H1 (cell line): ENCODE measurements at regions not wholly inside any gene's neighbourhood (a gene's known extent, or its start where the extent isn't known, plus 50 kb on each side); places are given as distances from the start of the nearest gene placed in this dataset.

Experiments used
- CTCF ChIA-PET: fragments of 300-600 bp; sonication (Branson Sonifier 250); formaldehyde crosslinking; loops from one replicate; lab custom pipeline; 2021; ENCODE audit not compliant: partially characterized antibody; lab: Charles Lee
- POLR2A ChIA-PET: fragments of 300-600 bp; sonication (Branson Sonifier 250); formaldehyde crosslinking; loops from one replicate; lab custom pipeline; 2021; ENCODE audit warnings: inconsistent platforms; ENCODE audit not compliant: partially characterized antibody; lab: Charles Lee
- DNase-seq, 2 experiments: peaks; one replicate each; pipeline versions ENCODE4 v3.0.0 to v3.0.0-alpha.2; 2010 to 2022; ENCODE audit warnings: low spot score in 2 of 2, low read depth in 1 of 2, mixed read lengths in 1 of 2
- FAIRE-seq: peaks from 2 replicates; lab custom pipeline; 2011; peaks lifted over from hg19 to GRCh38; lab: Jason Lieb, UNC
- H2AFZ ChIP-seq: 2 replicates; pipeline ENCODE4 v1.8.1; 2012; ENCODE audit warnings: low read length, inconsistent platforms
- H2AK5ac ChIP-seq: 2 replicates; pipeline ENCODE4 v1.6.1; 2013; ENCODE audit warnings: low read depth, low read length
- H2BK120ac ChIP-seq: replicated peaks from 2 replicates; pipeline ENCODE3; 2013; ENCODE audit warnings: low read depth, low read length, inconsistent platforms
- H2BK12ac ChIP-seq: 2 replicates; pipeline ENCODE4 v1.6.1; 2013; ENCODE audit warnings: low read depth, low read length
- H2BK15ac ChIP-seq: 2 replicates; pipeline ENCODE4 v1.6.1; 2013; ENCODE audit warnings: low read length
- H2BK20ac ChIP-seq: 2 replicates; pipeline ENCODE4 v1.6.1; 2013; ENCODE audit warnings: low read length
- H2BK5ac ChIP-seq: 2 replicates; pipeline ENCODE4 v1.6.1; 2013; ENCODE audit warnings: low read depth, low read length
- H3K14ac ChIP-seq: 2 replicates; pipeline ENCODE4 v1.6.1; 2013; ENCODE audit warnings: inconsistent platforms; ENCODE audit not compliant: insufficient read length
- H3K18ac ChIP-seq: 2 replicates; pipeline ENCODE4 v1.6.1; 2013; ENCODE audit warnings: low read length; ENCODE audit errors: extremely low read depth
- H3K23ac ChIP-seq: 2 replicates; pipeline ENCODE4 v1.6.1; 2013; ENCODE audit warnings: inconsistent platforms; ENCODE audit not compliant: insufficient read length
- H3K23me2 ChIP-seq: 2 replicates; pipeline ENCODE4 v1.6.1; 2013; ENCODE audit warnings: low read depth, low read length
- H3K27ac ChIP-seq: 2 replicates; pipeline ENCODE4 v1.6.1; 2011; ENCODE audit warnings: low read depth, low read length, inconsistent platforms
- H3K27me3 ChIP-seq, 4 experiments: replicated peaks in 1 of 4; 1 replicate in 1 of 4; 2 replicates in 3 of 4; pipeline versions ENCODE4 v1.6.1 to v1.8.1; 2011 to 2013; ENCODE audit warnings: low read length in 3 of 4, mild to moderate bottlenecking in 3 of 4, inconsistent platforms in 2 of 4, mixed read lengths in 2 of 4, moderate library complexity in 1 of 4; ENCODE audit not compliant: control insufficient read depth in 3 of 4, insufficient read depth in 3 of 4; ENCODE audit errors: extremely low read depth in 1 of 4
- H3K36me3 ChIP-seq, 4 experiments: 2 replicates each; pipeline versions ENCODE4 v1.6.1 to v1.8.1; 2011 to 2013; ENCODE audit warnings: mild to moderate bottlenecking in 4 of 4, low read length in 3 of 4, moderate library complexity in 2 of 4, control low read depth in 1 of 4, inconsistent platforms in 1 of 4; ENCODE audit not compliant: insufficient read depth in 4 of 4, control insufficient read depth in 2 of 4
- H3K4ac ChIP-seq: replicated peaks from 2 replicates; pipeline ENCODE3; 2013; ENCODE audit warnings: low read length, low read depth, mixed read lengths, inconsistent platforms; ENCODE audit not compliant: insufficient read length
- H3K4me1 ChIP-seq, 4 experiments: replicated peaks in 1 of 4; 1 replicate in 1 of 4; 2 replicates in 3 of 4; pipeline versions ENCODE4 v1.6.1 to v1.8.1; 2011 to 2013; ENCODE audit warnings: low read length in 3 of 4, inconsistent platforms in 2 of 4, mixed read lengths in 1 of 4; ENCODE audit not compliant: insufficient read depth in 4 of 4, control insufficient read depth in 3 of 4
- H3K4me2 ChIP-seq, 2 experiments: 2 replicates each; pipeline versions ENCODE4 v1.6.1 to v1.8.1; 2011 to 2013; ENCODE audit warnings: low read depth in 2 of 2, low read length in 2 of 2, control low read depth in 1 of 2, inconsistent platforms in 1 of 2, mild to moderate bottlenecking in 1 of 2; ENCODE audit not compliant: insufficient read depth in 1 of 2
- H3K4me3 ChIP-seq, 4 experiments: fragments of 200-600, 300-600 bp in 1 of 4; sonication (generic), shearing (Covaris generic), sonication (Bioruptor Twin) in 1 of 4; 2 replicates each; pipeline versions ENCODE4 v1.5.1 to v1.8.1; 2011 to 2016; ENCODE audit warnings: low read length in 4 of 4, low read depth in 3 of 4, control low read depth in 2 of 4, inconsistent platforms in 2 of 4, mild to moderate bottlenecking in 2 of 4, mixed read lengths in 1 of 4, moderate library complexity in 1 of 4; ENCODE audit not compliant: insufficient read depth in 2 of 4; ENCODE audit errors: extremely low read depth in 1 of 4
- H3K56ac ChIP-seq: replicated peaks from 2 replicates; pipeline ENCODE3; 2013; ENCODE audit warnings: low read depth, mild to moderate bottlenecking, mixed read lengths, low read length, inconsistent platforms; ENCODE audit not compliant: insufficient read length
- H3K79me1 ChIP-seq: 2 replicates; pipeline ENCODE4 v1.6.1; 2013; ENCODE audit warnings: low read depth, low read length, control low read depth
- H3K79me2 ChIP-seq, 2 experiments: 2 replicates each; pipeline versions ENCODE4 v1.6.1 to v1.8.1; 2012 to 2013; ENCODE audit warnings: low read length in 2 of 2, mild to moderate bottlenecking in 2 of 2, inconsistent platforms in 1 of 2; ENCODE audit not compliant: insufficient read depth in 2 of 2, control insufficient read depth in 1 of 2
- H3K9ac ChIP-seq, 4 experiments: replicated peaks in 1 of 4; 1 replicate in 1 of 4; 2 replicates in 3 of 4; pipeline versions ENCODE4 v1.6.1 to v1.8.1; 2011 to 2013; ENCODE audit warnings: low read depth in 3 of 4, low read length in 3 of 4, control low read depth in 2 of 4, mild to moderate bottlenecking in 2 of 4, moderate library complexity in 2 of 4, inconsistent platforms in 1 of 4; ENCODE audit errors: extremely low read depth in 1 of 4
- H3K9me3 ChIP-seq, 2 experiments: 2 replicates each; pipeline versions ENCODE4 v1.6.1 to v1.8.1; 2012 to 2013; ENCODE audit warnings: mild to moderate bottlenecking in 2 of 2, moderate library complexity in 2 of 2, control low read depth in 1 of 2, inconsistent platforms in 1 of 2, low read depth in 1 of 2, low read length in 1 of 2, mixed read lengths in 1 of 2; ENCODE audit not compliant: insufficient read depth in 2 of 2
- H4K20me1 ChIP-seq, 2 experiments: replicated peaks in 1 of 2; 2 replicates each; pipeline versions ENCODE3 to v1.8.1; 2011 to 2013; ENCODE audit warnings: inconsistent platforms in 2 of 2, low read length in 2 of 2, mild to moderate bottlenecking in 1 of 2; ENCODE audit not compliant: insufficient read depth in 2 of 2, control insufficient read depth in 1 of 2
- H4K5ac ChIP-seq: 2 replicates; pipeline ENCODE4 v1.6.1; 2013; ENCODE audit warnings: low read length, low read depth, mixed read lengths, inconsistent platforms; ENCODE audit not compliant: insufficient read length
- H4K8ac ChIP-seq: 2 replicates; pipeline ENCODE4 v1.8.0; 2013; ENCODE audit warnings: mild to moderate bottlenecking, moderate library complexity, low read length, inconsistent platforms; ENCODE audit not compliant: insufficient read depth; ENCODE audit errors: extremely low read depth
- H4K91ac ChIP-seq: replicated peaks from 2 replicates; pipeline ENCODE3; 2013; ENCODE audit warnings: low read length, mixed read lengths, inconsistent platforms; ENCODE audit not compliant: insufficient read length
- CBX8 ChIP-seq: fragments of 300-800, 300-1000 bp; sonication (generic); IDR thresholded peaks from 2 replicates; pipeline ENCODE4 v1.7.1; 2016; ENCODE audit warnings: low read depth, low read length, borderline replicate concordance
- POLR2A ChIP-seq, 2 experiments: IDR thresholded peaks; 1 replicate in 1 of 2; 2 replicates in 1 of 2; pipeline ENCODE4 v1.6.1; 2011; ENCODE audit warnings: low read depth in 2 of 2, low read length in 2 of 2, mild to moderate bottlenecking in 2 of 2; ENCODE audit errors: control extremely low read depth in 1 of 2
- RNF2 ChIP-seq: fragments of 200-900, 300-1000 bp; sonication (generic); IDR thresholded peaks from 2 replicates; pipeline ENCODE4 v1.7.1; 2016; ENCODE audit warnings: borderline replicate concordance, low read depth, mild to moderate bottlenecking, antibody characterized with exemption, low read length; ENCODE audit not compliant: poor library complexity, severe bottlenecking; ENCODE audit errors: missing control alignments
- SUZ12 ChIP-seq: fragments of 200-600 bp; sonication (generic); IDR thresholded peaks from 2 replicates; pipeline ENCODE4 v1.6.1; 2012; ENCODE audit warnings: mild to moderate bottlenecking, inconsistent platforms, low read length, moderate library complexity, mixed read lengths
- TAF1 ChIP-seq: IDR thresholded peaks from 2 replicates; pipeline ENCODE4 v1.6.1; 2011; ENCODE audit warnings: mild to moderate bottlenecking, low read depth, low read length
- WGBS, 2 experiments: shearing (Covaris generic) in 1 of 2; methylation state at CpG; one replicate each; pipeline versions ENCODE4 v1.1.6 to v1.1.7; 2013 to 2015; ENCODE audit warnings: low lambda C conversion rate in 2 of 2, mixed read lengths in 2 of 2, inconsistent platforms in 1 of 2, low coverage in 1 of 2, missing lambda C conversion rate in 1 of 2; ENCODE audit not compliant: insufficient replicate concordance in 2 of 2, insufficient coverage in 1 of 2, insufficient read length in 1 of 2; ENCODE audit errors: extremely low coverage in 1 of 2, missing lambda C conversion rate in 1 of 2; 5-methylcytosine and 5-hydroxymethylcytosine counted together

- Histone ChIP-seq H2BK12ac (no peak overlapping the region), H3K27ac (no peak overlapping the region), H4K8ac (no peak overlapping the region), H4K91ac (no peak overlapping the region), H3K4ac (no peak overlapping the region), H3K79me2 (no peaks in the 10 kb centered on the region), H2AFZ (no peak overlapping the region), H3K23me2 (peaks cover 14% of the 10 kb centered on the region), H4K5ac (no peak overlapping the region), H3K4me3 (peak overlapping the region in 1 of 4 experiments; percentile 68; a peak in 2 of 8 replicates), H2BK5ac (no peak overlapping the region), H3K9ac (no peak overlapping the region), H3K56ac (no peak overlapping the region), H3K23ac (no peak overlapping the region)
- no peak for DNase-seq
- WGBS, 2 experiments: 31% methylated on average over 7 of the region's 7 CpGs; no CpG with 5 or more reads in 1 of the 2 experiments
- peak; percentile 75 for TF ChIP-seq SUZ12
- no peak for TF ChIP-seq TAF1
- no peak for TF ChIP-seq POLR2A (IDR thresholded peaks at IDR 0.05; ENCODE audit: control extremely low read depth in 1 of 2, low read depth in 2 of 2, low read length in 2 of 2)
- peak; percentile 28; the same call in 1 of the 2 replicates for TF ChIP-seq CBX8
- TF ChIP-seq RNF2: peak; percentile 55
- TF ChIP-seq, all 59 proteins: peak for 3
- peak overlapping the region; percentile 86 to 92; a peak in 1 of 4 replicates for H3K4me2 ChIP-seq
- H2BK15ac ChIP-seq: no peak overlapping the region
- no peak overlapping the region for H2BK120ac ChIP-seq
- H3K9me3 ChIP-seq: no peaks in the 10 kb centered on the region
- no peaks in the 10 kb centered on the region; a peak in 1 of 8 replicates for H3K36me3 ChIP-seq
- no peak for FAIRE-seq
- peaks cover 19 to 56% (median 40%) of the 10 kb centered on the region in 4 experiments; a peak in 6 of 7 replicates for H3K27me3 ChIP-seq
- ChIA-PET CTCF (interaction anchor here (1.0 to 5.2 kb wide), 6 partner anchors 9 to 462 kb away, joined by 3 to 63 read pairs (median 7); no protein-coding TSS in a partner anchor), POLR2A (no interaction called here)
- no peaks in the 10 kb centered on the region for H3K79me1 ChIP-seq
- peaks cover 4 to 11% (median 7%) of the 10 kb centered on the region in 4 experiments for H3K4me1 ChIP-seq
- peaks cover 0 to 3% of the 10 kb centered on the region in 2 experiments for H4K20me1 ChIP-seq
- H2AK5ac ChIP-seq: no peak overlapping the region
- H3K14ac ChIP-seq: no peak overlapping the region
- H3K18ac ChIP-seq: no peak overlapping the region
- no peak overlapping the region for H2BK20ac ChIP-seq
These were observed 298.7 kb upstream of the NFE2L3 start for GRCh38 chr7:25853314-25853713.
